Stimulated activated CD8-positive, alpha-beta memory T cell treated with anti-CD3 and anti-CD28 coated beads, Interleukin-12 subunit alpha, Interleukin-12 subunit beta, amount 100 ng/mL, for 1 hour (primary cell): ENCODE measurements at regions not wholly inside any gene's neighbourhood (a gene's known extent, or its start where the extent isn't known, plus 50 kb on each side); places are given as distances from the start of the nearest gene placed in this dataset.
"Not testable (repeated sequence)": the region's sequence is repeated elsewhere in the genome, so short reads cannot be mapped to it uniquely, and the experiment has no call there.

ENCODE experiments used
- DNase-seq: peaks from one replicate; pipeline ENCODE4 v3.0.0-alpha.2; 2020; ENCODE audit warnings: low read depth

DNA sequence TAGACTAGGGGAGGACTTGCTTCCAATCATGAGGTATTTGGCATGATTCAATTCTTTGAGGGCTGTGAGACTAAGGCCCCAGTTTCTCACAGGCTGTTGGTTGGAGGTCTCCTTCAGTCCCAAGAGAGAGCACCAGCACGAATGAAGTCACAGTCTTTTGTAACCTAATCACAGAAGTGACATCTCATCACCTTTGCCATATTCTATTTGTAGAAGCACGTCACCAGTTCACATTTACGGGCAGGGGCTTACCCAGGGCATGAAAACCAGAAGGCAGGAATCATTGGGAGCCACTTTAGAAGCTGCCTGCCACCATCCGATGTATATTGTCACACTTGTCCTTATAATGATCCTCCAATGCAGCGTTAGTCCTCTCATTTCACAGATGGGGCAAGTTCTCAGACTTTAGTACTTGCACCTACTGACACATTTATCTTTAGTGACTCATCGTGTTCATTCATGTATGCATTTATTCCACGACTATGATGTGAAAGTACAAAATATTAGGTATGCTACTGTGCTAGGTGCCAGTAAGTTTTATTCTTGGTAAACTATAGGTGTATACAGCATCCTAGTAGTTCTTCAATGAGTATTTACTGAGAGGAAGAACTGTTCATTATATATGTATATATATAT lies 163.8 kb upstream of the PGRMC2 start:
- DNase-seq: no peak

DNA sequence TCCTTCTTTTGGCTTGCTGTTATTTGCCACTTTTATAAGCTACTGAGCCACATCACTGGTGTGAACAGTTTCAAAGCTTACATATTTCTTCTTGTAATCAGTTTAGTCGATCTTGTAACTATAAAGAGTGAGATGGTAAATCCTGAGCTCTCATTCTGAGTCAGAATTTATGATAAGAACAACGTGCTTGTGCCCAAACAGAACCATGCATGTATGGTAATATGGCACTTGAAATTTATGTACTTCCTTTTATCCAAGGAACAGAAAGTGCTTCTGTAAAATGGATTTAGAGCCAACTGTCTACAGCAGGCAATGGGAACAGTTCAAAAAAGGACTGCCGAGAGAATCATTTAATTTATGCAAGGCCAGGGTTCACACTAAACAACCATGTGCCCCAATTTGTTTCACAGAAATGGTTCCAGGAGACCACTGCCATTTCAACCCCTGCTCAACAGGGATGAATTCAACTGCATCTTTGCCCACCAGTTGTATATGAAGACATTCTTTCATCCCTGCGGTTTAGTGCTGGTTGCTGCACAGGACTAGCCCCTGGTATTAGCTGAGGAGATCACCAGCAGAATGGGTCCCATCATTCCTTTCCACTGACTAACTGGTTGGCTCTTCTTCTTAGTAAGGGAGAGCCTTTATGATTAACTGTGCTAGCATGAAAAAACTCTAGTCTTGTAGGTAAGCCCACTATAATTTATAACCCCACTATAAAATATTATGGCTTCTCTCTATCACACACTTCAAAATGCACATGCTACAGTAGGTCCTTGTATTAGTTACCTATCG lies 162.9 kb upstream of the PGRMC2 start:
- no peak for DNase-seq

- DNase-seq: no peak
Measured at GRCh38 chr4:128449251-128449650, 161.6 kb upstream of the PGRMC2 start.

DNA sequence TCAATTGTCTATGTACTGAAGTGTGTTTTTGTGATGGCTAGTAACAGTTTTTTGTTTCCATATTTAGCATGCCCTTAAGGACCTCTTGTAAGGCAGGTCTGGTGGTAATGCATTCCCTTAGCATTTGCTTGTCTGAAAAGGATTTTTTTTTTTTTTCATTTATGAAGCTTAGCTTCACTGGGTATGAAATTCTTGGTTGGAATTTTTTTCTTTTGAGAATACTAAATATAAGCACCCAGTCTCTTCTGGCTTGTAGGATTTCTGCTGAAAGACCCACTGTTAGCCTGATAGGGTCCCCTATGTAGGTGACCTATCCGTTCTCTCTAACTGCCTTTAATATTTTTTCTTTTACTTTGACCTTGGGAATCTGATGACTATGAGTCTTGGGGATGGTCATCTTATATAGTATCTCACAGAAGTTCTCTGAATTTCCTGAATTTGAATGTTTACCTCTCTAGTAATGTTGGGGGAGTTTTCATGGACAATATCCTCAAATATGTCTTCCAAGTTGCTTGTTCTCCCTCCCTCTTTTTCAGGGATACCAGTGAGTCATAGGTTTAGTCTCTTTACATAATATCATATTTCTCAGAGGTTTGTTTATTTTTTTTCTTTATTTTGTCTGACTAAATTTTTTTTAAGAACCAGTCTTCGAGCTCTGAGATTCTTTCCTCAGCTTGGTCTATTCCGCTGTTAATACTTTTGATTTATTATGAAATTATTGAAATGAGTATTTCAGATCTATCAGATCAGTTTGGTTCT lies 157.1 kb upstream of the PGRMC2 start:
- no peak for DNase-seq

DNA sequence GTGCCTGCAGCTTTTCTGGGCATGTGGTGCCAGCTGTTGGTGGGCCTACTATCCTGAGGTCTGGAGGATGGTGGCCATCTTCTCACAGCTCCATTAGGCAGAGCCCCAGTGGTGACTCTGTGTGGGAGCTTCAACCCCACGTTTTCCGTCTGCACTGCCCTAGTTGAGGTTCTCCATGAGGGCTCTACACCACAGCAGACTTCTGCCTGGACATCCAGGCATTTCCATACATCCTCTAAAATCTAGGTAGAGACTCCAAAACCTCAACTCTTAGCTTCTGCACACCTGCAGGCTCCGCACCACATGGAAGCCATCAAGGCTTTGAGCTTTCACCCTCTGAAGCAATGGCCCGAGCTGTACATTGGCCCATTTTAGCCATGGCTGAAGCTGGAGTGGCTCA lies 153.3 kb upstream of the PGRMC2 start:
- no peak for DNase-seq

GRCh38 chr4:128437023-128437422 lies 149.4 kb upstream of the PGRMC2 start:
- DNase-seq: not testable (repeated sequence)

DNA sequence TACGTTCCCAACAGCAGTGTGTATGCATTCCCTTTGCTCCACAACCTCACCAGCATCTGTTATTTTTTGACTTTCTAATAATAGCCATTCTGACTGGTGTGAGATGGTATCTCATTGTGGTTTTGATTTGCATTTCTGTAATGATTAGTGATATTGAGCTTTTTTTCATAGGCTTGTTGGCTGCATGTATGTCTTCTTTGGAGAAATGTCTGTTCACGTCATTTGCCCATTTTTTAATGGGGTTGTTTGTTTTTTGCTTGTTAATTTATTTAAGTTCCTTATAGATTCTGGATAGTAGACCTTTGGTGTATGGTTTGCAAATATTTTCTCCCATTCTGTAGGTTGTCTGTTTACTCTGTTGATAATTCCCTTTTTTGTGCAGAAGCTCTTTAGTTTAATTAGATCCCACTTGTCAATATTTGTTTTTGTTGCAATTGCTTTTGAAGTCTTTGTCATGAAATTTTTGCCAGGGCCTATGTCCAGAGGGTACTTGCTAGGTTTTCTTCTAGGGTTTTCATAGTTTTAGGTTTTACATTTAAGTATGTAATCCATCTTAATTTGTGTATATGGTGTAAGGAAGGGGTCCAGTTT lies 141.5 kb upstream of the PGRMC2 start:
- not testable (repeated sequence) for DNase-seq

- DNase-seq: no peak
Measured at GRCh38 chr4:128428397-128428796, 140.8 kb upstream of the PGRMC2 start.

DNA sequence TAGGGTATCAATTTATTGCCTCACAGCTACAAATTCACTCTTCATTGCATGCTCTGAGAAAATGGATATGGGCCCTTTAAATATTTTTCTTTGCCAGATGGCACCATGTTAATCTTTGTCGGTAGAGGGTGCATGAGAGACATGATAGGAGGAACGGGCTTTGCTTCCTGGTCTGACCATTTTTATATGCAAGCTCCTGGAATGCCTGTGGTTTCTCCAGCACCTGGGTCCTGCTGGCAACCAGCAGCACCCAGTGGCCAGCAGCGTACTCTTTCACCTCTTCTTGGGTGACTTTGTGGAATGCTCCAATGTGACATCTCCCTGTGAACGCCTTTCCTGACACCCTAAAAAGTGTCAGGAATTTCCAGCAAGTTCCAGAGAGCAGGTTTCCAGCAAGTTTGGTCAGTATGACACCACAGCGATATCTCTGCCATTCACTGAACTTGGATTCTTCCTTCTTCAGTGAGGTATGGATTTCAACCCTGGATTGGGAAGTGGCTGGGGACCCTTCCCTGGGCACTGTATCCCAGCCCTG lies 140.3 kb upstream of the PGRMC2 start:
- DNase-seq: no peak

GRCh38 chr4:128424527-128425497 lies 137.2 kb upstream of the PGRMC2 start:
- no peak for DNase-seq

DNA sequence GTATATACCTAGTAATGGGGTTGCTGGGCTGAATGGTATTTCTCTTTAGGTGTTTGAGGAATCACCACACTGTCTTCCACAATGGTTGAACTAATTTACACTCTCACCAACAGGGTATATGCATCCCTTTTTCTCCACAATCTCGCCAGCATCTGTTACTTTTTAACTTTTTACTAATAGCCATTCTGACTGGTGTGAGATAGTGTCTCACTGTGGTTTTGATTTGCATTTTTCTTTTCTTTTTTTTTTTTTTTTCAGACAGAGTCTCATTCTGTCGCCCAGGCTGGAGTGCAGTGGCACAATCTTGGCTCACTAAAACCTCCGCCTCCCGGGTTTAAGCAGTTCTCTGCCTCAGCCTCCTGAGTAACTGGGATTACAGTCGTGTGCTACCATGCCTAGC lies 134.7 kb upstream of the PGRMC2 start:
- not testable (repeated sequence) for DNase-seq

DNA sequence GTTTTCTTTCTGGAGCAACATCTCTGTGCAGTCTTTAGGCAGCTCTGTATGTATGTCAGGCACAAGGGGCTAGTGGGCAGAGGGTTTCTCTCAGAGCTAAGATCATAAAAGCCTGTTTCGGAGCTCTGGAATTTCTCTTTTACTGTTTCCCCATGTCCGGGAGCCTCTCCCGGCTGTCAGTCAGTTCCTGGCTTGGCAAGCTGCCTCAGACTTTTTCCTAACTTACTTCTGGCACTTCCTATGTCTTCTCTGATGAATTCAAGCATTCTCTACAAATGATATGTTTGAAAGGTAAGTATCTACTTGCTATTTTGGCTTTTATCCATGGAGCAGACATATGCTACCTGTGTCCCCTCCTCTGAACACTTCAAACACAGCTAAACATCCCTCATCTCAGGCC lies 129.3 kb upstream of the PGRMC2 start:
- DNase-seq: no peak

DNA sequence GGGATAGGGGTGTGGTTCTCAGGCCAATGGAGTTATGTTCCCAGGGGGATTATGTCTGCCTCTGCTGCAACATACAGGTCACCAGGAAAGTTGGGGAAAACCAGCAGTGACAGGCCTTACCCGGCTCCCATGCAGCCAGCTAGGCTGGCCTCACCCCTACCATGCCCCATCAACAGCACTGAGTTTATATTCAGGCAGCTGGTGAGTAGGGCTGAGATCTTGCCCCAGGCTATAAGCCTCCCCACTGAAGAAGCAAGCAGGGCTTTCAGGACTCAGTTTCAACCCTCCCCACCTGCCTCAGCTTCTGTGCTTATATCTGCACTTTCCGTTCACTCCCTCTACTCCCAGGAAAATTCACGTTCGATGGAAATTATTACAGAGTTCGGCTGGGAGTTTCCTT lies 122.4 kb upstream of the PGRMC2 start:
- no peak for DNase-seq

- no peak for DNase-seq
Measured at GRCh38 chr4:128403586-128403985, 116.0 kb upstream of the PGRMC2 start.

DNA sequence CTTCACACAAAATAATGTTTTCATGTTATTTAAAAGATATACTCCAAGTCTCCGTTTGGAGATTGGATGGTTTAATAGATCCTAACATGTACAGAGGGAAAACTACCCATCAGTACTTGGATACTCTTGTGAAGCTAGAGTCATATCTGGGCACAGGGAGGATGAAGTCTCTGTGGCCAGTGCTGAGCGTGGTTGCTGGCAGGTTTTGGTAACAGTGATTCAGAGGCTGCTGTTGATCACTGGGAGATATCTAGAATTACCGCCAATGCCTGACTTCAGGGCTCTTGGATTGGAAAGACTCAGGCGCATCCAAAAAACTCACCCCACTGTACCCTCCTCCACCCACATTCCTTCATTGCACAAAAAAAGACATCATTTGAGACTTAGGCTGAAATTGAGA lies 107.2 kb upstream of the PGRMC2 start:
- DNase-seq: no peak

GRCh38 chr4:128393101-128393704 lies 105.6 kb upstream of the PGRMC2 start:
- DNase-seq: no peak

DNA sequence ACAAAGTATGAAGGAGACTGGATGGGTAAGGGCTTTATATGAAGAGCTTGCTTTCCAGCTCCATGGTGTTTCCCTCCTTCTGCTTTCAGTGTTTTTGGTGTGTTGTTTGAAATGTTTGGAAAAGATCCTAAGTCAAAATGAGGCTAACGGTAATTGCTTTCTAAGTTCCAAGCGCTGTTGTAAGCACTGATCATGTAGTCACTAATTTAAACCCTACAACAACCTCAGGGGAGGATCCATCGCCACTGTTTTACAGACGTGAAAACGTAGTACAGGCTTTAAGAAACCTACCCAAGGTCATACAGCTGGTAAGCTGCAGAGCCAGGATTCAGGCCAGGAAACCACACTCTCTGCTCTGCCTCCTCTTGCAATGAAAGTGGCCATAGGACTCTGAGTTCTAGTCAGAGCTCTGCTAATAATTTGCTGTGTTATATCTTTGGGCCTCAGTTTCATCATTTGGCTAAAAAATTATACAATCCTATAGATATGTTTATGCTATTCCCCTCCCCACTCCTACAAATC lies 102.9 kb upstream of the PGRMC2 start:
- no peak for DNase-seq

GRCh38 chr4:128388796-128389195 lies 101.2 kb upstream of the PGRMC2 start:
- DNase-seq: no peak

DNA sequence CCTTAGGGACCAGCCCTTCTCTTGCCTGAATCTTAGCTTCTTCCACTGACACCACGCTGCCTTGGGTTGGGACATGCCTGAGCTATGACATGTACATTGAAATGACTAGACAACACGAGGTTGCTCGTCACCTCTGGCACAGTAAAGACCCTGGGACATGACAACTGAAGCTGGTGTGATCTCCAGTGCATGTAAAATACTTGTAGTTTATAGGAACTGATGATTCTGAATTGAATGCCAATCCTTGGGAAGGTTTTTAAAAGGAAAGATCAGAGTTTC lies 100.7 kb upstream of the PGRMC2 start:
- DNase-seq: no peak

DNA sequence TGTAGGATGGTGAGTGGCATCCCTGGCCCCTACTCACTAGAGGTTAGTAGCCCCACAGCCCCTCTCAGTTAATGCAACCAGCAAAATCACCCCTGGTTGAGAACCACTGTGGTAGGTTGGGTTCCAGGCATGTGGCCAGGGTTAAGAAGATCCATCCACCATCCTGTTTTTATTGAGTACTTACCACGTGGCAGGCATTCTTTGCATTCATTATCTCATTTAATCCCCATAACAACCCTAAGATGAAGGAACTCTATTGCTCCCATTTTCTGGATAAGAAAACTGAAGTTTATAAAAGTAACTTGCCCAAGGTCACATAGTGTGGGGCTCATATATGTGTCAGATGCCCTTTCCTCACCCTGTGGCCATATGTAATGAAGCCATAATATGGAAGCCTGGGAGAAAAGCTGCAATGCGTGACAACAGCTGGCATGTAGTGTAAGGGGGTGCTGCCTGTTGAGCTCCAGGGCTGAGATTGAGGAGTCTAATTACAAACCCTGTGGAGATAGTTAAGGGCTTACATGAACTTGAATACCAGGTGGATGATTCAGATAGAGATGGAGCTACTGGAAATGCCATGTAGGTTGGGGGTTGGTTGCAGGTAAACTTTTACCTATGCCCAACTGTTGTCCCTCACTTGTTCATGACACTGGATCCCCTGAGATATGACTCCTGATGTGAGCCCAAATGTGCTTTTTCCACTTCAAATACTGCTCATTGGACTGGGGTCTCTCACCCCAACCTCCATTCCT lies 100.2 kb upstream of the PGRMC2 start:
- no peak for DNase-seq
